Ishikawa (cell line): ENCODE measurements at regions not wholly inside any gene's neighbourhood (a gene's known extent, or its start where the extent isn't known, plus 50 kb on each side); places are given as distances from the start of the nearest gene placed in this dataset.

Source experiments
- CEBPB ChIP-seq: IDR thresholded peaks from 2 replicates; pipeline ENCODE4 v1.6.1; 2012
- CREB1 ChIP-seq: IDR thresholded peaks from 2 replicates; pipeline ENCODE4 v1.6.1; 2012; ENCODE audit warnings: low read depth
- EGR1 ChIP-seq: IDR thresholded peaks from 2 replicates; pipeline ENCODE4 v1.6.1; 2012
- EP300 ChIP-seq: IDR thresholded peaks from 2 replicates; pipeline ENCODE4 v1.6.1; 2012; ENCODE audit warnings: borderline replicate concordance
- FOXM1 ChIP-seq: IDR thresholded peaks from 2 replicates; pipeline ENCODE4 v1.6.1; 2012; ENCODE audit warnings: low read depth, borderline replicate concordance
- MAX ChIP-seq: IDR thresholded peaks from 2 replicates; pipeline ENCODE4 v1.6.1; 2012
- NFIC ChIP-seq: IDR thresholded peaks from 2 replicates; pipeline ENCODE4 v1.6.1; 2012
- RAD21 ChIP-seq: IDR thresholded peaks from 2 replicates; pipeline ENCODE4 v1.6.1; 2012; ENCODE audit warnings: low read depth
- REST ChIP-seq: IDR thresholded peaks from 2 replicates; pipeline ENCODE4 v1.6.1; 2012; ENCODE audit warnings: low read depth, mild to moderate bottlenecking
- TAF1 ChIP-seq: IDR thresholded peaks from 2 replicates; pipeline ENCODE4 v1.6.1; 2012; ENCODE audit warnings: low read depth, mild to moderate bottlenecking
- TCF12 ChIP-seq: IDR thresholded peaks from 2 replicates; pipeline ENCODE4 v1.6.1; 2012; ENCODE audit warnings: low read depth
- TEAD4 ChIP-seq: IDR thresholded peaks from 2 replicates; pipeline ENCODE4 v1.6.1; 2012
- USF1 ChIP-seq: IDR thresholded peaks from 2 replicates; pipeline ENCODE4 v1.6.1; 2012
- YY1 ChIP-seq: IDR thresholded peaks from 2 replicates; pipeline ENCODE4 v1.6.1; 2012; ENCODE audit warnings: low read depth
- ZBTB7A ChIP-seq: IDR thresholded peaks from 2 replicates; pipeline ENCODE4 v1.6.1; 2012; ENCODE audit warnings: low read depth

- TF ChIP-seq ZBTB7A (no peak), USF1 (no peak), TEAD4 (no peak), EP300 (no peak), CEBPB (no peak), MAX (no peak), TAF1 (no peak), FOXM1 (no peak), REST (no peak), YY1 (no peak), EGR1 (no peak), CREB1 (no peak), NFIC (no peak), TCF12 (no peak), RAD21 (no peak)
Measured at GRCh38 chr16:22648941-22649340, 138.2 kb downstream of the NPIPB5 start.

- TF ChIP-seq MAX (no peak), RAD21 (no peak), EGR1 (no peak), TCF12 (no peak), TAF1 (no peak), FOXM1 (no peak), TEAD4 (no peak), CREB1 (no peak), REST (no peak), EP300 (no peak), USF1 (no peak), YY1 (no peak), CEBPB (no peak)
Measured at GRCh38 chr16:22652463-22652845, 141.8 kb downstream of the NPIPB5 start.

- TF ChIP-seq NFIC (no peak), YY1 (no peak), EP300 (no peak), TAF1 (no peak), RAD21 (no peak), USF1 (no peak), TEAD4 (no peak), CEBPB (no peak), REST (no peak)
Measured at GRCh38 chr16:22653876-22654275, 143.2 kb downstream of the NPIPB5 start.

- TF ChIP-seq RAD21 (no peak), TEAD4 (no peak), CREB1 (no peak), CEBPB (no peak), ZBTB7A (no peak), REST (no peak), TAF1 (no peak), EP300 (no peak)
Measured at GRCh38 chr16:22659933-22660332, 149.2 kb downstream of the NPIPB5 start.
